NCI-H2227 (cell line): ENCODE measurements at regions not wholly inside any gene's neighbourhood (a gene's known extent, or its start where the extent isn't known, plus 50 kb on each side); places are given as distances from the start of the nearest gene placed in this dataset.
"Not testable (repeated sequence)": the region's sequence is repeated elsewhere in the genome, so short reads cannot be mapped to it uniquely, and the experiment has no call there.

Experiments
- DNase-seq: peaks from one replicate; lab custom pipeline; 2025; ENCODE audit not compliant: unreplicated experiment; lab: John Stamatoyannopoulos, UW

GRCh38 chr22:23501261-23501619 lies 78.8 kb downstream of the IGLL1 start:
- DNase-seq, result no peak

GRCh38 chr22:23500508-23501260 lies 79.4 kb downstream of the IGLL1 start:
- DNase-seq, result no peak

DNA sequence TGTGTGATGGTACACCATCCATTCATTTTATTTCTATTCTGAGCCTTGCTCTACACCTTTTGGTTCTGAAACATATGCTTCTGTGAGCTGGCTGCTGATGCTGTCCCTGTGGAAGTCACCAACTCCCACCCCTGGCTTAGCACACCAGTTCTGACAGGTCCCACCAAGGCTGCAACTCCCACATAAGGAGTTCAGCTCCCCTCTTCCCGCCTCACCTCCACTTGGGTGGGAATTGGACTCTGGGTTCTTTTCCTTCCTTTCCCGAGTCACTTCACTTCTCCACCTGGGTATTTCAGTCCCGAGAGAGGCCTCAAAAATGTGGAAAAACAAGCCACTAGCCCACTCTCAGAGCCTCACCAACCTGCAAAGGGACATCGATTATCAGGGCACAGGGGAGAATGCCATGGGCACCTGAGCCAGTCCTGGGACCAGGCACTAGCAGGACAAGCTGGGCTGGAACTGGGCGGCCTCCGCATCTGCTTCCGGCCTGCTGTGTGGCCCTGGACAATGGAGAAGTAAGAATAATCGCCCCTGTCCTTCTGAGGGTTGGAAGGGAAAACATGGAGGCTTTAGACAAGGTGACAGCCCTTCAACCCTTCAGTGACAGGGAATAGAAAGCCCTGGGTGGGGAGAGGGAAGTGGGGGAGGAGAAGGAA lies 80.1 kb downstream of the IGLL1 start:
- DNase-seq, result no peak

GRCh38 chr22:23498811-23499798 lies 81.0 kb downstream of the IGLL1 start:
- no peak for DNase-seq

DNA sequence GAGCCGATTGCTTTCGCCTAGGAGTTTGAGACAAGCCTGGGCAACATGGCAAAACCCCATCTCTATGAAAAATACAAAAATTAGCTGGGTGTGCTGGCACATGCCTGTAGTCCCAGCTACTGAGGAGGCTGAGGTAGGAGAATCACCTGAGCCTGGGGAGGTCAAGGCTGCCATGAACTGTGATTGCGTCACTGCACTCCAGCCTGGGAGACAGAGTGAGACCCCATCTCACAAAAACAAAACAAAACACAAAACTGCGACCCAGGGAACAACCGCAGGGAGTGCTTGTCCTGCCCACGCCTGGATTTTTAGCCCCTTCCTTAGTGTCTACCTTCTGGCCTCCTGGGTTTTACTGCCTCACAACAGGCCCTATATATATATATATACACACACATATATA lies 82.2 kb downstream of the IGLL1 start:
- not testable (repeated sequence) for DNase-seq

DNA sequence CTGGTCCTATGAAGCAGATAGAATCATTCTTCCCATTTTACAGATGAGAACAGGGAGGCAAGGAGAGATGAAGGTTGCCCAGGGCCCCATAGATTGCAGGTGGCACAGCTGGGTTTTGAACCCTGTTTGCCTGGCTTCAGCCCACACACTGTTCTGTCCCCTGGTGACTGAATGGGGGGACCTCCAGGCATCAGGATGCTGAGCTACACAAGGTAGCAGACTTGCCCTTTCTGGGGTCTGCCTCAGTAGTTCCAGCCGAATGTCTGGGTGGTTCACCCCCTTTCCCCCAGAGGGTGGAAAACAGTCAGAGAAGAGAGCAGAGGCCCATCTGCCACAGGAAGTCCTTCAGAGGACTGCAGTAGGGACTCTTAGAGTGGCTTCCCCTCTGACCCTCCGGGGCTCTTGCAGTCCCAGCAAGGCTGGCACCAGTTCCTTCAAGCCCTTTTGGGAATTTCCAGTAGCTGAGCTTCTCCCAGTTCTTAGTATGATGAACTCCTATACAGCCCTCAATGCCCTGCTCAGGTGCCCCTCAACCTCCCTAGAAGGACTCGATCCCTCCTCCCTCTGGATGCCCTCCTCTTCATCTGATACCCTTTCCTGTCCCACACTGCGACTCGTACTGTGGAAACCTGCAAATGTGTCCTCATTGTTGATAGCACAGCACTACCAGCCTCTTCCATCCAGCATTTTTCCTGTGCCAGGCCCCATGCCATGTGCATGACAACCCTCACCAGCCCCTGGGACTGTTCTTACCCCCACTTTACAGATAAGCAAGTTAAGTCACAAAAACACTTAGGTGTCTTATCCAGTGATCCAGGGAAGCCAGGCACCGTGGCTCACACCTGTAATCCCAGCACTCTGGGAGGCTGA lies 82.8 kb downstream of the IGLL1 start:
- DNase-seq, result no peak

DNA sequence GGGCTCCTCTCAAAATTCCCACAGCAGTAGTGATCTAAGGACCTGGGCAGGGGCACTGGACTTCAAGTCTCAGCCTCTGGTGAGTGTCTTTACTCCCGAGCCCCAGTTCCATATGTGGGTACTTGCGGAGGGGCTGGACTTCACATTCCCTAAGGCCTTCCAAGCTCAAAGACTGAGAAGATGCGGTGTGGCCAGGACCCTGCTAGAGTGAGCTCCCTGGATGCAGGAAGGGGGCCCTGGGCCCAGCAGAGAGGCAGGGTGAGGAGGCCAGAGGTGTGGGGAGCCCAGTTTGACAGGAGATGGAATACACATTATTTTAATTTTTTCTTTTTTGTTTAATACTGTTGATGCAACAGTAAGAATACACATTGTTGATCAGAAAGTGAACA lies 83.7 kb downstream of the IGLL1 start:
- no peak for DNase-seq

DNA sequence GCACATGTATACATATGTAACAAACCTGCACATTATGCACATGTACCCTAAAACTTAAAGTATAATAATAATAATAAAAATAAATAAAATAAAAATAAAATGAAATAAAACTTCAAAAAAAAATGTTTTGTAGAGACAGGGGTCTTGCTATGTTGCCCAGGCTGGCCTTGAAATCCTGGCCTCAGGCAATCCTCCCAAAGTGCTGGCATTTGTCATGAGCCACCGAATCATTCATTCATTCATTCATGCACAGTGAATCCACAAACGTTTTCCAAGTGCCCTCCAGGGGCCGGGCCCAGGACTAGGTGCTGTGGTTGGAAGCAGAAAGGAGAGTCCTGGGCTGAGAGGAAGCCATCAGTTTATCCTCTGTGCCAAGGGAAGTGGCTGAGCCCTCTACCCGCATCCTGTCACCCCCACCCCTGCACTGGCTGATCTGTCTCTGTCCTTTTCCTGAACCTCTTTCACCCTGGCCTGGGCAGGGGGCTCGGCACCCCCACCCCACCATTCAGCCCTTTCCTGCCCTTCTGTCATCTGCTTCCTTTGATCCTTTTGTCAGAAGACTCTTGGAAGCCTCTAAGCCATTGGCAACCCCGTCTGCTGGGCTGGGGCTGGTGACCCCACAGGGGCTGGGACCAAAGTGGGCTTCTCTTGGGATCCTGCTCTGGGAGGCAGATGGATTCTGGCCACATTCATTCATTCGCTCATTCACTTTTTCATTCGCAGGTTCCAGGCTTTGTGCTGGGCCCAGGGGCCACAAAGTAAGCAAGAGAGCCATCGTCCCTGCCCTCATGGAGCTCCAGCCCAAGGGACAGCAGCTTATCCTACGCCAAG lies 84.3 kb downstream of the IGLL1 start:
- DNase-seq, result no peak

- DNase-seq, result no peak
These were observed 85.2 kb downstream of the IGLL1 start for GRCh38 chr22:23494930-23495266.

DNA sequence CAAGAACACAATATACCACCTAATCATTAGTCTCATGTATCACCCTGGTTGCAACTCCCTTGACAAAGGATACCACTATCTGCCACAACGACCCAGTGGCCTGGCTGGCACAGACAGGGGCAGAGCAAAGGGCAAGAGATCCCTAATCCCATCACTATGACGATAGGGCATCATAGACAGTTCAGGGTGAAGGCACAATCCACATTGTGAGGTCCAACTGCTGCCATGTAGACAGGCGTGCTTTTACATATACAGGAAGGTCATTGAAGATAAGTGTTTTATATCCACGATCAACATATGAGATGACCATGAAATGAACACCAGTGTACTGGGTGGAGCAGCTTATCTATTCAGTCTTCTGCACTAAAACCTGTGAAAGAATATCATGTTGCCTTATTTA lies 94.6 kb downstream of the IGLL1 start:
- no peak for DNase-seq

- DNase-seq, result no peak
These were observed 95.4 kb downstream of the IGLL1 start for GRCh38 chr22:23484651-23485050.

DNA sequence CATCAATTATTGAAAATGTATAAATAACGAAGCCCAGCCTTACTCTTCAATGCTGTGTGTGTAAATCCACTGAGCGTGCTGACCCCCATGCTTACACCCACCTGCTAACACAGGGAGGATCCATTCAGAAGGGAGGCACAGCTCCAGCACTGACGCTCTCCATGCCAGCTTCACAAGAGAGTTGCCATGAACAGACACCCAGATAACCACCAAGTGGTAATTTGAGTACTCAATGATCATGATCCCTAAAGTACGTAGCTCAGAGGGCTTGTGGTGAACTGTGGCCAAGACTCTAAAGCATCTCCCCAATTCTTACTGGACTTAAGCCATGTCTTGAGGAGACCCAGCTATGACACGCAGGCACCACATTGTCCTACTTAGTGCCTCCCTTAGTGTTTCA lies 98.7 kb downstream of the IGLL1 start:
- no peak for DNase-seq

DNA sequence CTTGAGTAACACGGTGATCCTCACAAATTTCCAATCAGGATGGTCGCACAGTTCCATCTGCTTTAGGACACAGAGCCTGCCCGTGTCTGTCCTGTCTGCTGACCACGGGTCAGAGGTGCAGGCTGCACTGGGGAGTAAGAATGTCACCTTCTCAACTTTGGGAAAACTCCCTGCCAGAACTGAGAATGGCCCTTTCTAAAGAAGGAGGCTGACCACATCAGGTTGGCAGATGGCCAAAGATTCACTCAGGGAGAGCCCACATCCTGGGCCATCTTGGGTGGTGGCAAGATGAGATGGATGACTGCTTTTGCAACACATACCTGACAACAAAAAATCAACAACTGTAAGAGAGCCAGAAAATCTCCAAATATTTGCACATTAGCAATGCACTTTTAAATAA lies 101.9 kb downstream of the IGLL1 start:
- DNase-seq, result no peak

DNA sequence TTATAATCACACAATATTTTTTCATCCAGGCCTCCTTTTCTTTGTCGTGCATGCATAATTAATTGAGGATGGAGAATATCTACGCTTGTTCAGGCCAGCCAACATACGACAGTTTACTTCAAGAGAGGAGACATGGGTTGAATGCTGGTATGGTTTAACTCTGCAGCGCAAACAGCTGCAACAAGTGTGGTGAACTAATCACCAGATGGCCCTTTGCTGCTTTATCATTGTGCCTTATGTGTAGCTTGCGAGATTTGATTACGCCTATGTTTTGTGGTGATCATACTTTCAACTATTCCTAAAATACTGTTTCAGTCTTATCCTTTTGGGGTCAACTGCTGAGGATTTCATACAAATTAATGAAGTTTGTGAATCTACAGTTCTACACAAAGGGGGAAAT lies 105.6 kb downstream of the IGLL1 start:
- DNase-seq, result not testable (repeated sequence)

DNA sequence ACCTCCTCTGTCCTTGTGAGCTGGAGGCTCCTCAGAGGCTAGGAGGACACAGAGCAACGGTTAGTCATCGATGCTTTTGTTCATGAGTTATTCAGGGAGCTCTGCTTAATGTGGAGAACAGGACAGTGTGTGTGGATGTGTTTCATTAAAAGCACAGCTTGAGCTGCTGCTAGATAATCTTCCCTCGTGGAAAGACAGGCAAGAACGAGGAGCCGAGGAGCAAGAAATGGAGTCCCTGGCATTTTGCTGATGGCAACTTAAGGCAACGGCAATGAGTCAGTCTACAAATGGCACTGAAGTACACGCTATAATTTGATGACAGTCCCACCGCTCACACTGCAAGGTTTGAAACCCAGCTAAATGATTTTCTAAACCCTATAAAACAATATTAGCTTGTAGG lies 106.2 kb downstream of the IGLL1 start:
- DNase-seq, result no peak

- DNase-seq, result not testable (repeated sequence)
These were observed 107.7 kb downstream of the IGLL1 start for GRCh38 chr22:23472376-23472775.

- DNase-seq, result no peak
These were observed 108.4 kb downstream of the IGLL1 start for GRCh38 chr22:23471698-23472097.

GRCh38 chr22:23470811-23471389 lies 109.2 kb downstream of the IGLL1 start:
- DNase-seq, result no peak

GRCh38 chr22:23467721-23468294 lies 112.3 kb downstream of the IGLL1 start:
- no peak for DNase-seq
